ENCODE measurements at regions not wholly inside any gene's neighbourhood (a gene's known extent, or its start where the extent isn't known, plus 50 kb on each side); places are given as distances from the start of the nearest gene placed in this dataset.

DNA sequence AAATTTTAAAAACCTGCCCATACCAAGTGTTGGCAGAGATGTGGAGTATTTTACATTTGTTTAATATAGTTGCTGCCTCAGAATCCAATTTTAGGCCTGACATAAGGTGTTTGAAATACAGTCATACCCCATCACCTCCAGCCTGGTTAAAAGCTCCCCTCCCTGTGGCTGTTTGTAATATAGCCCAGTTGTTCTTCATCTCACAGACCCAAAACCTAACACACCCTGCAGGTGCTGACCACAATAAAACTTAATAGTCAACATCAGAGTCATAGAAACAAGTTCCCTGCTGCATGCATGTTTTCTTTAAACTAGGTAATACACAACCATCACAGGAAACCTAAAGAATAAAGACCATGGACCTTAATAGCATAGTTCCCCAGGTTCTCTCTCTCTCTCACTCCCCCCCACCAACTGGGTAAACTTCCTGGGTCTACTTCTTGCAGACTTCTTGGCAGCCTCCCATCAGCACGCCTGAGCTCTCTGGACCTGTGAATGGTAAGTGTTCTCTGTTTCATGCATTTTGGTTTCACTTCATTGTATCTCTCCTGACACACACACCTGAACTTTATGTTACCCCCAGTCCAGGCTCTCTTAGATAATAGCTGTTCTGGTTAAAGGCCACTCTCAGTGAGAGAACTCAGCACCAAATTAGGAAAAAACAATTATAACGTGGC is 1369.9 kb downstream of the EFNB2 start:
- no peak for DNase-seq (ENCODE audit: low spot score in 2 of 2)
- intact Hi-C loops (cut with DNase I; ENCODE audit: low total_unique reads), result no loop called here
- no peak overlapping the region for H3K4me3 ChIP-seq (ENCODE audit: low read depth, poor library complexity, severe bottlenecking)
- TF ChIP-seq, protein P1, sequence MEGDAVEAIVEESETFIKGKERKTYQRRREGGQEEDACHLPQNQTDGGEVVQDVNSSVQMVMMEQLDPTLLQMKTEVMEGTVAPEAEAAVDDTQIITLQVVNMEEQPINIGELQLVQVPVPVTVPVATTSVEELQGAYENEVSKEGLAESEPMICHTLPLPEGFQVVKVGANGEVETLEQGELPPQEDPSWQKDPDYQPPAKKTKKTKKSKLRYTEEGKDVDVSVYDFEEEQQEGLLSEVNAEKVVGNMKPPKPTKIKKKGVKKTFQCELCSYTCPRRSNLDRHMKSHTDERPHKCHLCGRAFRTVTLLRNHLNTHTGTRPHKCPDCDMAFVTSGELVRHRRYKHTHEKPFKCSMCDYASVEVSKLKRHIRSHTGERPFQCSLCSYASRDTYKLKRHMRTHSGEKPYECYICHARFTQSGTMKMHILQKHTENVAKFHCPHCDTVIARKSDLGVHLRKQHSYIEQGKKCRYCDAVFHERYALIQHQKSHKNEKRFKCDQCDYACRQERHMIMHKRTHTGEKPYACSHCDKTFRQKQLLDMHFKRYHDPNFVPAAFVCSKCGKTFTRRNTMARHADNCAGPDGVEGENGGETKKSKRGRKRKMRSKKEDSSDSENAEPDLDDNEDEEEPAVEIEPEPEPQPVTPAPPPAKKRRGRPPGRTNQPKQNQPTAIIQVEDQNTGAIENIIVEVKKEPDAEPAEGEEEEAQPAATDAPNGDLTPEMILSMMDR (IDR thresholded peaks at IDR 0.05), result no peak
- no peak for TF ChIP-seq POLR2A (IDR thresholded peaks at IDR 0.05)
- WGBS, 2 donors, result 60 to 69% methylated on average over 2 of the region's 2 CpGs

DNA sequence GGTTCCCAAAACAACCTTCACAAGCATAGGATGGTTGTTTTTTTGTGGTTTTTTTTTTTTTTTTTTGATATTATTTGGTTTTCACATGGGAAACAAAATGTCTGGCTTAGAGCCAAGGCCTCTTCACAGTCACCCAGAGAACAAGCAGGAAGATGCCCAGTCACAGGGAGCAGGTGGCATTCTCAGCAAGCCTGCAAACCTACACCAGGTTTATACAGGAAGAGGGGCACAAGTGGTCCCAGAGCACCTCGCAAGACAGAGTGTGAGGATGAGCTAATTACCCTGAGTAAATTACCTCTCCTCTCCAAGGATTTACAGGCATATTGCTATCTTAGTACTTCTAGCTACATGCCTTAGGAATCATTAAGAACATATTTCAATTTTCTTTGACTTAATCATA is 1375.6 kb downstream of the EFNB2 start:
- no peak overlapping the region for H3K4me3 ChIP-seq (ENCODE audit: low read depth, poor library complexity, severe bottlenecking)
- 83 to 86% methylated on average over 1 of the region's 1 CpG for WGBS, 2 donors
- intact Hi-C loops (cut with DNase I; ENCODE audit: low total_unique reads), result no loop called here
- DNase-seq (ENCODE audit: low spot score in 2 of 2), result no peak
- no peak for TF ChIP-seq POLR2A (IDR thresholded peaks at IDR 0.05)
- TF ChIP-seq, protein P1 (IDR thresholded peaks at IDR 0.05), result no peak

DNA sequence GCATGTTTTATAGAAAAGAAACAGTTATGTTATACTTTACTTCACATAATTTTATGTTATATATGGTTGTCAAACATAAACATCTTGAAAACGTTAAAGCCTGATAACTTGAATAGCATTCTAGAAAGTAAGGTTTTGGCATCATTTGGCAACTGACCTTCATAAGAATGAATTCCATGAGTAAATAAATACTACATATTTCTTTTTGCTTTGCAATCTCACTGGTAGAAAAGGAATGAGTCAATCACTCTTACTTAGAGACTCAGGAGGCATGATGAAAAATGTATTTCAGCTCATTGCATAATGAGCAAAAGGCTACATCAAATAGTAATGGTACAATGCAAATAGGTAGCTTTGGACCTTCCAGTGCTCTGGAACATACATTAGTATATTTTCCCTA is 1381.9 kb downstream of the EFNB2 start:
- intact Hi-C loops (cut with DNase I; ENCODE audit: low total_unique reads), result no loop called here
- TF ChIP-seq, protein P1 (IDR thresholded peaks at IDR 0.05), result no peak
- no peak for TF ChIP-seq POLR2A (IDR thresholded peaks at IDR 0.05)
- WGBS, 2 donors, result 79 to 83% methylated on average over 1 of the region's 1 CpG
- H3K4me3 ChIP-seq (ENCODE audit: low read depth, poor library complexity, severe bottlenecking), result no peak overlapping the region
- DNase-seq (ENCODE audit: low spot score in 2 of 2), result no peak

DNA sequence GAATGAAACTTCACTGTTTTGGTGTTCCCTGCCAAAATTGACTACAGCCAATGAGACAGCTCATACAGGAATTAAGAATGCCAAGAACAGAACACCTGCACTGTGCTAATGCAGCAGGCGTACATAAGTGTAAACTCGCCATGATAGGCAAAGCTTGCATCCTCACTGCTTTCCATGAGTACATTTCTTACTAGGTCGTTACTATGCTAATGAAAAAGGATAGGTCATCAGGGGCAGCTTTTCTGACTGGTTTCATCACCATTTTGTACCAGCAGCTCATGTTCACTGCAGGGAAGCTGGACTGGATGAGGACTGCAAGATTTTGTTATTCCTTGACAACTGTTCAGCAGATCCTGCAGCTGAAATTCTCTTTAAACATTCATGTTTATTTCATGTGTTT is 1383.8 kb downstream of the EFNB2 start:
- TF ChIP-seq, protein P1 (IDR thresholded peaks at IDR 0.05), result no peak
- no peak for TF ChIP-seq POLR2A (IDR thresholded peaks at IDR 0.05)
- no peak for DNase-seq (ENCODE audit: low spot score in 2 of 2)
- intact Hi-C loops (cut with DNase I; ENCODE audit: low total_unique reads), result no loop called here
- H3K4me3 ChIP-seq (ENCODE audit: low read depth, poor library complexity, severe bottlenecking), result no peak overlapping the region
- WGBS, 2 donors, result 89 to 91% methylated on average over 3 of the region's 3 CpGs

DNA sequence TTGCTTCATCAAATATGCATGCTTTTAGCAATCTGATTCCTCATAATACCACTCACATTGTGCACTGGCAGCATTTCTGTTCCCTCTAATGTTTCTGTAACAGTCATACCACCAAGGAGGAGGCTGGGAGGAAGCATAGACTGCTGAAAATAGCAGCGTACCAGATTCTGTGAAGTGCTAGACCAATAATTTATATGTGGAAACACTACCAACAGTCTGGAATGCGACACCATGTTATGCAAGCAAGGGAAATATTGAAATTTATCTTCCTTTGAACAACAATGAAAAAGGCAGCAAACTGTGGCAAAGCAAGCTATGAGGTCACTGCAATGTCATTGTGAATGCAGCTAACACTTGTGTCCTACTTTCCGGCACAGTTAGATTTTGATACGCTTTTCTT is 1388.0 kb downstream of the EFNB2 start:
- no peak for DNase-seq (ENCODE audit: low spot score in 2 of 2)
- no peak for TF ChIP-seq POLR2A (IDR thresholded peaks at IDR 0.05)
- TF ChIP-seq, protein P1 (IDR thresholded peaks at IDR 0.05), result no peak
- intact Hi-C loops (cut with DNase I; ENCODE audit: low total_unique reads), result no loop called here
- WGBS, 2 donors, result 77 to 88% methylated on average over 4 of the region's 4 CpGs
- no peak overlapping the region for H3K4me3 ChIP-seq (ENCODE audit: low read depth, poor library complexity, severe bottlenecking)

DNA sequence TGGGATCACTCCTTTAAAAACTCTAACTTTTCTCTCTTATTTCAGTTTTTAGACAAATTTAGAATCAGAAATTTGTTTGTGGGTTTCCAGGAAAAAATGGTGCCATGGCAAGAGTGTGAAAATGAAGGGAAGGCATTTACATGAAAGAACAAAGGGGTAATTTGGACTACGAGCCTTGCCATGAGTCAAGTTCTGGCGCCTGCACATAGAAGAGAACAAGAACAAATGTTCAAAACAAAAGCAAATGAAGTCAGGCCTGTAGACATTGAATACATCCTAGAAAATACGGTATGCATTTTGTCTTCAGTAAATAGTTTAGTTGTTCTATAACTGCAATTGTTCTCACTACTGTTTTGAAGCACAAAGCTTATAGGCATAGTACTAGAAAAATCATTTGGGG is 1390.5 kb downstream of the EFNB2 start:
- no peak overlapping the region for H3K4me3 ChIP-seq (ENCODE audit: low read depth, poor library complexity, severe bottlenecking)
- intact Hi-C loops (cut with DNase I; ENCODE audit: low total_unique reads), result no loop called here
- DNase-seq (ENCODE audit: low spot score in 2 of 2), result no peak
- TF ChIP-seq, protein P1 (IDR thresholded peaks at IDR 0.05), result no peak
- TF ChIP-seq POLR2A (IDR thresholded peaks at IDR 0.05), result no peak
- WGBS, 2 donors, result 68 to 69% methylated on average over 3 of the region's 3 CpGs

Data from lower leg skin (tissue), 4 donors.